GM19035 (cell line): ENCODE measurements at regions not wholly inside any gene's neighbourhood (a gene's known extent, or its start where the extent isn't known, plus 50 kb on each side); places are given as distances from the start of the nearest gene placed in this dataset.

Experiments used
- ATAC-seq: cut with Tn5 transposase; IDR thresholded peaks from one replicate; pipeline ENCODE4 v1.9.1; 2021; ENCODE audit not compliant: unreplicated experiment

GRCh38 chr16:14337303-14338191 lies 266.4 kb downstream of the MRTFB start:
- no peak for ATAC-seq

GRCh38 chr16:14335297-14335696 lies 264.2 kb downstream of the MRTFB start:
- ATAC-seq, result no peak

- ATAC-seq, result no peak
Observed at GRCh38 chr16:14334366-14335080, 263.4 kb downstream of the MRTFB start.

GRCh38 chr16:14333361-14333760 lies 262.2 kb downstream of the MRTFB start:
- ATAC-seq, result no peak

- no peak for ATAC-seq
Observed at GRCh38 chr16:14331020-14331419, 259.9 kb downstream of the MRTFB start.

- ATAC-seq, result no peak
Observed at GRCh38 chr16:14329727-14330350, 258.7 kb downstream of the MRTFB start.

GRCh38 chr16:14325502-14326401 lies 254.6 kb downstream of the MRTFB start:
- no peak for ATAC-seq

- ATAC-seq, result no peak
Observed at GRCh38 chr16:14324581-14324980, 253.5 kb downstream of the MRTFB start.

- ATAC-seq, result no peak
Observed at GRCh38 chr16:14322186-14322585, 251.1 kb downstream of the MRTFB start.

- no peak for ATAC-seq
Observed at GRCh38 chr16:14321542-14321941, 250.4 kb downstream of the MRTFB start.

GRCh38 chr16:14320406-14320805 lies 249.3 kb downstream of the MRTFB start:
- no peak for ATAC-seq
